HG02870 (cell line): ENCODE measurements at regions not wholly inside any gene's neighbourhood (a gene's known extent, or its start where the extent isn't known, plus 50 kb on each side); places are given as distances from the start of the nearest gene placed in this dataset.
A peak's percentile ranks its signal among the peaks of the same experiment; 100 is the strongest.
"Not testable (repeated sequence)": the region's sequence is repeated elsewhere in the genome, so short reads cannot be mapped to it uniquely, and the experiment has no call there.

ENCODE experiments used
- ATAC-seq: cut with Tn5 transposase; IDR thresholded peaks from one replicate; pipeline ENCODE4 v1.9.1; 2021; ENCODE audit warnings: mild to moderate bottlenecking, moderate library complexity; ENCODE audit not compliant: unreplicated experiment

GRCh38 chr15:30470601-30471365 lies 56.7 kb upstream of the GOLGA8R start:
- peak; percentile 81 for ATAC-seq

GRCh38 chr15:30471366-30471749 lies 57.3 kb upstream of the GOLGA8R start:
- ATAC-seq = peak; percentile 7

GRCh38 chr15:30471817-30472551 lies 57.9 kb upstream of the GOLGA8R start:
- ATAC-seq = peak; percentile 55

- not testable (repeated sequence) for ATAC-seq
These were observed 67.0 kb upstream of the GOLGA8Q start for GRCh38 chr15:30484887-30485286.

- not testable (repeated sequence) for ATAC-seq
These were observed 62.6 kb upstream of the GOLGA8Q start for GRCh38 chr15:30489237-30489636.

- ATAC-seq = not testable (repeated sequence)
These were observed 61.5 kb upstream of the GOLGA8Q start for GRCh38 chr15:30490334-30490733.

GRCh38 chr15:30493947-30494346 lies 57.9 kb upstream of the GOLGA8Q start:
- not testable (repeated sequence) for ATAC-seq

- not testable (repeated sequence) for ATAC-seq
These were observed 54.6 kb upstream of the GOLGA8Q start for GRCh38 chr15:30497275-30497674.

- ATAC-seq = not testable (repeated sequence)
These were observed 52.6 kb upstream of the GOLGA8Q start for GRCh38 chr15:30499233-30499632.

GRCh38 chr15:30500511-30500910 lies 51.3 kb upstream of the GOLGA8Q start:
- not testable (repeated sequence) for ATAC-seq
